GM21367 (cell line): ENCODE measurements at regions not wholly inside any gene's neighbourhood (a gene's known extent, or its start where the extent isn't known, plus 50 kb on each side); places are given as distances from the start of the nearest gene placed in this dataset.

Source experiments
- ATAC-seq: cut with Tn5 transposase; IDR thresholded peaks from one replicate; pipeline ENCODE4 v1.9.1; 2021; ENCODE audit not compliant: unreplicated experiment

- no peak for ATAC-seq
Measured at GRCh38 chr16:18060351-18060750, 276.2 kb downstream of the NPIPA8 start.

- ATAC-seq = no peak
Measured at GRCh38 chr16:18059577-18059976, 277.0 kb downstream of the NPIPA8 start.

GRCh38 chr16:18059089-18059488 lies 277.4 kb downstream of the NPIPA8 start:
- ATAC-seq = no peak

GRCh38 chr16:18055411-18055916 lies 281.1 kb downstream of the NPIPA8 start:
- ATAC-seq = no peak

- ATAC-seq = no peak
Measured at GRCh38 chr16:18050777-18051176, 285.8 kb downstream of the NPIPA8 start.

GRCh38 chr16:18050234-18050633 lies 286.3 kb downstream of the NPIPA8 start:
- no peak for ATAC-seq

GRCh38 chr16:18049547-18050133 lies 286.9 kb downstream of the NPIPA8 start:
- ATAC-seq = no peak

GRCh38 chr16:18048853-18049546 lies 287.5 kb downstream of the NPIPA8 start:
- no peak for ATAC-seq

- no peak for ATAC-seq
Measured at GRCh38 chr16:18047761-18048160, 288.8 kb downstream of the NPIPA8 start.

- no peak for ATAC-seq
Measured at GRCh38 chr16:18045356-18045755, 291.2 kb downstream of the NPIPA8 start.

- no peak for ATAC-seq
Measured at GRCh38 chr16:18041864-18042834, 294.4 kb downstream of the NPIPA8 start.

GRCh38 chr16:18039931-18040330 lies 296.6 kb downstream of the NPIPA8 start:
- no peak for ATAC-seq

- ATAC-seq = no peak
Measured at GRCh38 chr16:18037051-18037450, 299.5 kb downstream of the NPIPA8 start.

GRCh38 chr16:18024611-18025010 lies 311.9 kb downstream of the NPIPA8 start:
- no peak for ATAC-seq

GRCh38 chr16:18018376-18018775 lies 318.2 kb downstream of the NPIPA8 start:
- no peak for ATAC-seq

- no peak for ATAC-seq
Measured at GRCh38 chr16:18013863-18014262, 322.7 kb downstream of the NPIPA8 start.

- no peak for ATAC-seq
Measured at GRCh38 chr16:18008356-18008755, 328.2 kb downstream of the NPIPA8 start.

- no peak for ATAC-seq
Measured at GRCh38 chr16:18003033-18003432, 333.5 kb downstream of the NPIPA8 start.

- ATAC-seq = no peak
Measured at GRCh38 chr16:17998996-17999395, 337.5 kb downstream of the NPIPA8 start.

GRCh38 chr16:17998550-17998949 lies 338.0 kb downstream of the NPIPA8 start:
- no peak for ATAC-seq

GRCh38 chr16:17994027-17994426 lies 342.5 kb downstream of the NPIPA8 start:
- no peak for ATAC-seq
